Erythroblast (primary cell): ENCODE measurements at regions not wholly inside any gene's neighbourhood (a gene's known extent, or its start where the extent isn't known, plus 50 kb on each side); places are given as distances from the start of the nearest gene placed in this dataset.

Experiments
- GATA1 ChIP-seq: IDR thresholded peaks from 2 replicates; pipeline ENCODE4 v1.6.1; 2011; ENCODE audit warnings: low read depth, mild to moderate bottlenecking, control low read depth, low read length, moderate library complexity
- POLR2A ChIP-seq: IDR thresholded peaks from 2 replicates; pipeline ENCODE4 v1.6.1; 2011; ENCODE audit warnings: mild to moderate bottlenecking, low read length

DNA sequence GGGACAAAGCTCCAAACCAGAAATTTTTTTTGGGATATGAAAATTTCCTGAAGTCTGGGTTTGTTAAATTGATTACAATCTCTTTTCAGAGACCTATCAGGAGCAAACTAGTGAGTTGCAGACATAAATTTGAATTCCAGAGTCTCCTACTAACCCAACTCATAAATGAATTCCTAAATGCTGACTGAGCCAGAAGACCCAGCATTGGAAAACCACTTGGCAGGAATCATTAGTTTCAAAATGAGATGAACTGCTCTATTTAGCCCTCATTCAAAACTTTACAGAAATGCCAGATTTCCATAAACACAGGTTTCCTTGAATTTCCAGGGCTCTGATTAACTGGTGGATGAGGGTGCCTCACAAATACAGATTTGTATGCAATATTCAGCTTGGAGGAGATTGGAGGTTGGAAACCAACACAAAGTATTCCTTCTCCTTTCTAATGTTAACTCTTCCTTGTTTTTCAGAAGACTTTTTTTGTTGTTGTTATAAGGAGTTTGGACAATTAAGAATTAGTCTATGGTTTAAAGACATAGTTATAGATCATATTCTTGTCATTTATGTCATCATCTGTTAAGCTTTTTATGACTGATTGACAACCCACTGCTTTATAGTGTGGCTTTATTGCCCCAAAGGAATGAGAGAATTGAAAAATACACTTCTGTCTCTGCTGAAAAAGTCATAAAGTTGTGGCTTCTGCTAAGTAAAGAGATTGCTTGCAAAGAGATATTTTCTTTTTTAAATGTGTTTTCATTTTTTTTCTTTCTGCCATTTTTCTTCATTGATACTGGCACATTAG is 222.8 kb downstream of the HLX start:
- TF ChIP-seq POLR2A = no peak
- no peak for TF ChIP-seq GATA1
